ENCODE measurements at regions not wholly inside any gene's neighbourhood (a gene's known extent, or its start where the extent isn't known, plus 50 kb on each side); places are given as distances from the start of the nearest gene placed in this dataset.

DNA sequence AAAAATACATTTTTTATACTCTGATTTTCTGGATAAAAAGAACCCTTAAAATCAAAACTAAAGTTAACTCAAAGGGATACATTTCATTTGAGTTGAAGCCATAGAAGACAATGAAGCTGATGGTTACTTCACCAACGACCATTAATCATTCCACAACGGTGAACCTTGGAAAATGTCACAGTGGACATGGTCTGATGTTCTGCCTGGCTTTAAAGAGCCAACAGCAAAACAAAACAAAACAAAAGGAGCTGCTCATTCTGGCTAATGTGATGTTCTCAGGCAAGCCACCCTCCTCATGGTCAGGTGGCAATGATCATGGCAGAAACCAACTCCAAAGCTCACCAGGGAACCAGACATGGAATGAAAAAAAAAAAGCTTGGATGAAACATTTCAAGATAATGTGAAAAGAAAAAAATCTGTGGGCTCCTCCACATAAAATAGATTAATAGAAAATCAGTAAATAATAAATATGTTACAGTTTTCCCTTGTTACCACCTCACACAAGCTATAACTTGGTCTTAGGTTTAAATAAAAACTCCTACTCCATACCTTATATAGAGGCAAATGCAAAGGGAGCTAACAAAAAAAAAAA is 90.1 kb upstream of the SERTAD2 start:
- Histone ChIP-seq H2AFZ (replicated peaks; ENCODE audit: low read length, poor library complexity) (no peak overlapping the region), H4K5ac (ENCODE audit: low read depth, low read length) (no peak overlapping the region; the same call in 1 of the 2 replicates), H2BK5ac (ENCODE audit: low read depth, low read length, poor library complexity, severe bottlenecking) (no peak overlapping the region), H2BK120ac (ENCODE audit: low read depth, low read length) (no peak overlapping the region), H2BK20ac (ENCODE audit: low read depth, low read length) (no peak overlapping the region), H3K14ac (replicated peaks; ENCODE audit: low read depth, low read length) (no peak overlapping the region), H4K8ac (ENCODE audit: low read depth in 2 of 2, low read length in 2 of 2) (no peak overlapping the region), H2AK5ac (ENCODE audit: low read depth, low read length) (no peak overlapping the region), H2BK15ac (ENCODE audit: low read depth, low read length) (no peak overlapping the region), H2AK9ac (replicated peaks; ENCODE audit: low read depth, low read length, poor library complexity) (no peak overlapping the region), H3K27ac (ENCODE audit: insufficient read depth, low read length) (no peak overlapping the region), H3K56ac (ENCODE audit: extremely low read depth, insufficient read depth, low read length) (no peak overlapping the region), H3K23ac (ENCODE audit: low read depth, low read length) (no peak overlapping the region; the same call in 1 of the 2 replicates), H3K79me1 (ENCODE audit: low read depth in 1 of 2, low read length in 2 of 2) (peaks cover 3 to 5% of the 10 kb centered on the region in 2 experiments; a peak in 2 of 4 replicates), H3K9ac (ENCODE audit: low read depth, low read length) (no peak overlapping the region), H3K4me2 (ENCODE audit: low read depth, low read length) (no peak overlapping the region), H3K36me3 (ENCODE audit: control insufficient read depth, insufficient read depth, low read length) (no peaks in the 10 kb centered on the region), H3K9me1 (ENCODE audit: insufficient read depth, low read length) (no peaks in the 10 kb centered on the region; the same call in 1 of the 2 replicates), H3K27me3 (ENCODE audit: control insufficient read depth, insufficient read depth, low read length) (no peaks in the 10 kb centered on the region), H4K91ac (ENCODE audit: insufficient read depth, low read depth, low read length) (no peak overlapping the region), H4K20me1 (ENCODE audit: insufficient read depth, low read length) (no peaks in the 10 kb centered on the region), H3K4me3 (ENCODE audit: insufficient read depth, low read depth, low read length) (no peak overlapping the region), H3K4me1 (ENCODE audit: control insufficient read depth, insufficient read depth, low read length) (peaks cover 2% of the 10 kb centered on the region; the same call in 1 of the 2 replicates), H3K4ac (ENCODE audit: low read depth, low read length) (no peak overlapping the region), H3K18ac (ENCODE audit: low read depth, low read length) (no peak overlapping the region), H3K9me3 (ENCODE audit: control insufficient read depth, insufficient read depth, low read length) (no peaks in the 10 kb centered on the region)
- in situ Hi-C loops (cut with MboI; ENCODE audit: low sequenced_read_pairs): no loop called here
- BruUV-seq (replicated peaks): no TSS peak
- dilution Hi-C loops (cut with HindIII; ENCODE audit: low sequenced_read_pairs, unreplicated experiment): no loop called here
- CTCF ChIA-PET: interaction anchor here (0.6 to 0.7 kb wide), 2 partner anchors 9 to 15 kb away, joined by 3 to 4 read pairs; no protein-coding TSS in a partner anchor
- 70% methylated on average over 2 of the region's 2 CpGs; no CpG with 5 or more reads in 1 of the 2 experiments for WGBS, 2 experiments (ENCODE audit: extremely low coverage in 2 of 2, insufficient read length in 1 of 2)
- ATAC-seq (ENCODE audit: low read depth) (no peak), DNase-seq (no peak)
- intact Hi-C loops (cut with micrococcal nuclease): no loop called here
- POLR2A ChIA-PET (ENCODE audit: unreplicated experiment): no interaction called here
- TF ChIP-seq MAFK (IDR thresholded peaks at IDR 0.05; ENCODE audit: low read depth, low read length) (no peak), POLR2A (IDR thresholded peaks at IDR 0.05; ENCODE audit: low read depth, low read length) (no peak), RCOR1 (IDR thresholded peaks at IDR 0.05; ENCODE audit: insufficient replicate concordance, low read length) (no peak)

Measured in IMR-90 (cell line).